ENCODE measurements at regions not wholly inside any gene's neighbourhood (a gene's known extent, or its start where the extent isn't known, plus 50 kb on each side); places are given as distances from the start of the nearest gene placed in this dataset.

DNA sequence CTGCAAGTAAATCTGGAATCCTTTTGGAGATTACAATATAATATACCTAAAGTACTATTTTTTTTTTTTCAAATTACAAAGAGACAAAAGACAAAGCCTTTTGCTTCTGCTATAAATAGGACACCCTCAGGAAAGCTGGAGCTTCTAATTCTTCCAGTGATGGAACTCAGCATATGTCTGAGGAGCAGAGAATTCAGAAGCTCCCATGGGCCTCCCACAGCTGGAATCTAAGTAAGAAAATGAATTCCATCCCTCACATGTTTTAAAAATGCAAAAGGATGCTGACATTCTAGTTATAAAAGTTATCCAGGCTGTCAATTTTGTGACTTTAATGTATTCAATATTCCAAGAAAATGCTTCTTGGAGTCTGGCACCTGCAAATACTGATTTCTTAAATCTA, 571.3 kb upstream of the LRRTM4 start:
- H3K9ac ChIP-seq (ENCODE audit: low read depth, low read length, poor library complexity, severe bottlenecking): no peak overlapping the region
- no peak overlapping the region for H3K4me2 ChIP-seq (ENCODE audit: low read depth, low read length, poor library complexity, severe bottlenecking)
- TF ChIP-seq, protein P1, sequence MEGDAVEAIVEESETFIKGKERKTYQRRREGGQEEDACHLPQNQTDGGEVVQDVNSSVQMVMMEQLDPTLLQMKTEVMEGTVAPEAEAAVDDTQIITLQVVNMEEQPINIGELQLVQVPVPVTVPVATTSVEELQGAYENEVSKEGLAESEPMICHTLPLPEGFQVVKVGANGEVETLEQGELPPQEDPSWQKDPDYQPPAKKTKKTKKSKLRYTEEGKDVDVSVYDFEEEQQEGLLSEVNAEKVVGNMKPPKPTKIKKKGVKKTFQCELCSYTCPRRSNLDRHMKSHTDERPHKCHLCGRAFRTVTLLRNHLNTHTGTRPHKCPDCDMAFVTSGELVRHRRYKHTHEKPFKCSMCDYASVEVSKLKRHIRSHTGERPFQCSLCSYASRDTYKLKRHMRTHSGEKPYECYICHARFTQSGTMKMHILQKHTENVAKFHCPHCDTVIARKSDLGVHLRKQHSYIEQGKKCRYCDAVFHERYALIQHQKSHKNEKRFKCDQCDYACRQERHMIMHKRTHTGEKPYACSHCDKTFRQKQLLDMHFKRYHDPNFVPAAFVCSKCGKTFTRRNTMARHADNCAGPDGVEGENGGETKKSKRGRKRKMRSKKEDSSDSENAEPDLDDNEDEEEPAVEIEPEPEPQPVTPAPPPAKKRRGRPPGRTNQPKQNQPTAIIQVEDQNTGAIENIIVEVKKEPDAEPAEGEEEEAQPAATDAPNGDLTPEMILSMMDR (conservative IDR thresholded peaks at IDR 0.05; ENCODE audit: low read length): no peak
- no peak for TF ChIP-seq EZH2phosphoT487 (IDR thresholded peaks at IDR 0.05; ENCODE audit: borderline replicate concordance)
- H3F3A ChIP-seq (ENCODE audit: low read depth): no peaks in the 10 kb centered on the region
- no peaks in the 10 kb centered on the region for H3K9me3 ChIP-seq (ENCODE audit: insufficient read depth, low read depth, low read length)
- no peaks in the 10 kb centered on the region for H3K36me3 ChIP-seq (ENCODE audit: insufficient read depth, low read length)
- H3K9me2 ChIP-seq (replicated peaks; ENCODE audit: low read depth, low read length): no peaks in the 10 kb centered on the region
- no peaks in the 10 kb centered on the region for H4K20me1 ChIP-seq (ENCODE audit: insufficient read depth, low read length, poor library complexity, severe bottlenecking)
- no peaks in the 10 kb centered on the region for H3K4me1 ChIP-seq (ENCODE audit: insufficient read depth, low read length, poor library complexity, severe bottlenecking)
- H3K79me2 ChIP-seq (ENCODE audit: insufficient read depth, low read length): no peaks in the 10 kb centered on the region
- H3K4me3 ChIP-seq (ENCODE audit: low read length, poor library complexity, severe bottlenecking): no peak overlapping the region
- H3K27me3 ChIP-seq (ENCODE audit: insufficient read depth, low read length, poor library complexity, severe bottlenecking): no peaks in the 10 kb centered on the region
- H2AFZ ChIP-seq (ENCODE audit: low read length): no peak overlapping the region

GRCh38 chr2:78109272-78109671, 587.1 kb upstream of the LRRTM4 start:
- H3K9me3 ChIP-seq (ENCODE audit: insufficient read depth, low read depth, low read length): no peaks in the 10 kb centered on the region
- no peak overlapping the region for H3K9ac ChIP-seq (ENCODE audit: low read depth, low read length, poor library complexity, severe bottlenecking)
- H3K27me3 ChIP-seq (ENCODE audit: insufficient read depth, low read length, poor library complexity, severe bottlenecking): no peaks in the 10 kb centered on the region
- H3K9me2 ChIP-seq (replicated peaks; ENCODE audit: low read depth, low read length): no peaks in the 10 kb centered on the region
- no peaks in the 10 kb centered on the region for H3F3A ChIP-seq (ENCODE audit: low read depth)
- H3K79me2 ChIP-seq (ENCODE audit: insufficient read depth, low read length): no peaks in the 10 kb centered on the region
- no peak for TF ChIP-seq EZH2phosphoT487 (IDR thresholded peaks at IDR 0.05; ENCODE audit: borderline replicate concordance)
- TF ChIP-seq, protein P1 (conservative IDR thresholded peaks at IDR 0.05; ENCODE audit: low read length): no peak
- H3K4me1 ChIP-seq (ENCODE audit: insufficient read depth, low read length, poor library complexity, severe bottlenecking): no peaks in the 10 kb centered on the region
- no peak overlapping the region for H3K4me3 ChIP-seq (ENCODE audit: low read length, poor library complexity, severe bottlenecking)
- H4K20me1 ChIP-seq (ENCODE audit: insufficient read depth, low read length, poor library complexity, severe bottlenecking): no peaks in the 10 kb centered on the region
- H3K4me2 ChIP-seq (ENCODE audit: low read depth, low read length, poor library complexity, severe bottlenecking): no peak overlapping the region
- H2AFZ ChIP-seq (ENCODE audit: low read length): no peak overlapping the region
- no peaks in the 10 kb centered on the region for H3K36me3 ChIP-seq (ENCODE audit: insufficient read depth, low read length)

- TF ChIP-seq, protein P1 (conservative IDR thresholded peaks at IDR 0.05; ENCODE audit: low read length): no peak
- TF ChIP-seq EZH2phosphoT487 (IDR thresholded peaks at IDR 0.05; ENCODE audit: borderline replicate concordance): no peak
- H3K9ac ChIP-seq (ENCODE audit: low read depth, low read length, poor library complexity, severe bottlenecking): no peak overlapping the region
- H3K9me3 ChIP-seq (ENCODE audit: insufficient read depth, low read depth, low read length): no peaks in the 10 kb centered on the region
- no peaks in the 10 kb centered on the region for H4K20me1 ChIP-seq (ENCODE audit: insufficient read depth, low read length, poor library complexity, severe bottlenecking)
- no peak overlapping the region for H2AFZ ChIP-seq (ENCODE audit: low read length)
- H3F3A ChIP-seq (ENCODE audit: low read depth): no peaks in the 10 kb centered on the region
- no peak overlapping the region for H3K4me2 ChIP-seq (ENCODE audit: low read depth, low read length, poor library complexity, severe bottlenecking)
- H3K9me2 ChIP-seq (replicated peaks; ENCODE audit: low read depth, low read length): no peaks in the 10 kb centered on the region
- no peaks in the 10 kb centered on the region for H3K4me1 ChIP-seq (ENCODE audit: insufficient read depth, low read length, poor library complexity, severe bottlenecking)
- no peaks in the 10 kb centered on the region for H3K79me2 ChIP-seq (ENCODE audit: insufficient read depth, low read length)
- H3K4me3 ChIP-seq (ENCODE audit: low read length, poor library complexity, severe bottlenecking): no peak overlapping the region
- H3K27me3 ChIP-seq (ENCODE audit: insufficient read depth, low read length, poor library complexity, severe bottlenecking): no peaks in the 10 kb centered on the region
- no peaks in the 10 kb centered on the region for H3K36me3 ChIP-seq (ENCODE audit: insufficient read depth, low read length)
These were observed 593.1 kb upstream of the LRRTM4 start for GRCh38 chr2:78115291-78115690.

All from Loucy (cell line).